ENCODE measurements at regions not wholly inside any gene's neighbourhood (a gene's known extent, or its start where the extent isn't known, plus 50 kb on each side); places are given as distances from the start of the nearest gene placed in this dataset.

DNA sequence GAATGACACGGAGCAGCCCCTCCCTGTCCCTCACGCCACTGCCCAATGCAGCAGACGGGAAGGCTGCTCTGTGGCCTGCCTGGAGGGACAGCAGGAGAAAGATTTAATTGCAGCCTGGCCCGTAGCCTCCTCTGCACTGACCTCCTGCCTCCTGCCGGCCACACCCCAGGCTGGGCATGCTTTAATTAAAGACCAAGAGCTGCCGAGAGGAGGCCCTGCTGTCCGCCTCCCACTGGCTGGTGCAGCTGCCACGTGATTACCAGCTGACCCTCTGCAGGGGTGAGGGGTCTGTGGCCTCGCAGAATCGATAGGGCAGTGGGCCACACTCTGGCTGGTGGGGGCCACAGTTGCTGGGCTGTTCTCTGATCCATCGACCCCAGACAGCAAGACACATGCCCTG lies 100.2 kb upstream of the PRR23E start:
- H3K36me3 ChIP-seq (ENCODE audit: control insufficient read depth in 2 of 2, extremely low read depth in 1 of 2, insufficient read depth in 2 of 2, low read length in 2 of 2), result no peaks in the 10 kb centered on the region
- no peak overlapping the region for H3K9ac ChIP-seq (replicated peaks; ENCODE audit: extremely low read depth, insufficient read depth, low read length)
- no peak overlapping the region for H2AFZ ChIP-seq (ENCODE audit: low read depth, low read length)
- no TSS peak for BruUV-seq (replicated peaks)
- H3K4me2 ChIP-seq (ENCODE audit: insufficient read depth, low read length), result no peak overlapping the region
- ChIA-PET POLR2A (no interaction called here), CTCF (no interaction called here)
- dilution Hi-C loops (cut with MboI; ENCODE audit: extremely low pct_ligation_motif_present, low sequenced_read_pairs), result no loop called here
- no peaks in the 10 kb centered on the region for H3K9me3 ChIP-seq (replicated peaks; ENCODE audit: control insufficient read depth, insufficient read depth, low read length)
- intact Hi-C loops (cut with micrococcal nuclease), result no loop called here
- no peaks in the 10 kb centered on the region for H3K27me3 ChIP-seq (ENCODE audit: control insufficient read depth in 2 of 2, insufficient read depth in 2 of 2, low read length in 2 of 2)
- H3K4me3 ChIP-seq (replicated peaks in 1 of 3; ENCODE audit: insufficient read depth in 1 of 3, low read depth in 1 of 3, low read length in 3 of 3), result no peak overlapping the region
- DNase-seq (ENCODE audit: low read depth, low spot score), result no peak
- no peaks in the 10 kb centered on the region for H3K4me1 ChIP-seq (ENCODE audit: control insufficient read depth, extremely low read depth, insufficient read depth, low read length)
- no peak for FAIRE-seq
- TF ChIP-seq JUN (IDR thresholded peaks at IDR 0.05; ENCODE audit: borderline replicate concordance, insufficient read depth, insufficient read length, low read depth) (no peak), GATA2 (IDR thresholded peaks at IDR 0.05; ENCODE audit: insufficient read depth, insufficient read length, low read depth, low read length) (no peak), POLR2A (IDR thresholded peaks at IDR 0.05; ENCODE audit: low read depth, low read length) (no peak), MYC (IDR thresholded peaks at IDR 0.05; ENCODE audit: low read depth, low read length) (no peak), EZH2 (IDR thresholded peaks at IDR 0.05; ENCODE audit: borderline replicate concordance, low read depth, low read length, severe bottlenecking) (no peak)
- TF ChIP-seq, protein P1, sequence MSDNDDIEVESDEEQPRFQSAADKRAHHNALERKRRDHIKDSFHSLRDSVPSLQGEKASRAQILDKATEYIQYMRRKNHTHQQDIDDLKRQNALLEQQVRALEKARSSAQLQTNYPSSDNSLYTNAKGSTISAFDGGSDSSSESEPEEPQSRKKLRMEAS (IDR thresholded peaks at IDR 0.05; ENCODE audit: insufficient read depth, insufficient read length), result no peak
- H3K27ac ChIP-seq (ENCODE audit: insufficient read depth, low read depth, low read length), result no peak overlapping the region
- no peaks in the 10 kb centered on the region for H3K9me1 ChIP-seq (replicated peaks; ENCODE audit: control insufficient read depth, extremely low read depth, insufficient read depth, low read length)
- H4K20me1 ChIP-seq (replicated peaks; ENCODE audit: control insufficient read depth, extremely low read depth, insufficient read depth, low read length), result no peaks in the 10 kb centered on the region
- no peaks in the 10 kb centered on the region for H3K79me2 ChIP-seq (ENCODE audit: control insufficient read depth, insufficient read depth, low read length)

DNA sequence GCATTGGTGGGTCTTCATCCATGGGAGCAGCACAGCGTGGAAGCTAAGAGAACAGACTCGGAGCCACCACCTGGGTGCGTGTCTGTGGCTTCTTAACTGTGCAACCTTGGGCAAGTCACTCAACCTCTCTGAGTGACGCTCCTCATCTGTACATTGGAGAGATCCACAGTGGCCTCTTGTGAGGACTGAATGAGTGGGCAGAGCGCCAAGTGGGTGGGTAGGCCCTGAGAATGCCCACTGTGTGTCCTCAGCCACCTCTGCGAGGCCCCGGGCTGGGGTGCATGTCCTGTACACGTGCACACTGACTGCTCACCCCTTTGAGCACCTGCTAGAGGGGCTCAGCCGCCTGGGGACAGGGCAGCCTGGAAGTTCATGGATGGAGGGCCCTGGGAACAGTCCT lies 99.6 kb upstream of the PRR23E start:
- POLR2A ChIA-PET, result no interaction called here
- Histone ChIP-seq H3K36me3 (ENCODE audit: control insufficient read depth in 2 of 2, extremely low read depth in 1 of 2, insufficient read depth in 2 of 2, low read length in 2 of 2) (no peaks in the 10 kb centered on the region), H3K27me3 (ENCODE audit: control insufficient read depth in 2 of 2, insufficient read depth in 2 of 2, low read length in 2 of 2) (no peaks in the 10 kb centered on the region), H3K4me1 (ENCODE audit: control insufficient read depth, extremely low read depth, insufficient read depth, low read length) (no peaks in the 10 kb centered on the region), H3K9me1 (replicated peaks; ENCODE audit: control insufficient read depth, extremely low read depth, insufficient read depth, low read length) (no peaks in the 10 kb centered on the region), H3K4me2 (ENCODE audit: insufficient read depth, low read length) (no peak overlapping the region), H4K20me1 (replicated peaks; ENCODE audit: control insufficient read depth, extremely low read depth, insufficient read depth, low read length) (no peaks in the 10 kb centered on the region), H3K79me2 (ENCODE audit: control insufficient read depth, insufficient read depth, low read length) (no peaks in the 10 kb centered on the region), H3K9me3 (replicated peaks; ENCODE audit: control insufficient read depth, insufficient read depth, low read length) (no peaks in the 10 kb centered on the region), H2AFZ (ENCODE audit: low read depth, low read length) (no peak overlapping the region), H3K27ac (ENCODE audit: insufficient read depth, low read depth, low read length) (no peak overlapping the region), H3K9ac (replicated peaks; ENCODE audit: extremely low read depth, insufficient read depth, low read length) (no peak overlapping the region), H3K4me3 (replicated peaks in 1 of 3; ENCODE audit: insufficient read depth in 1 of 3, low read depth in 1 of 3, low read length in 3 of 3) (no peak overlapping the region)
- dilution Hi-C loops (cut with MboI; ENCODE audit: extremely low pct_ligation_motif_present, low sequenced_read_pairs) (no loop called here), intact Hi-C loops (cut with micrococcal nuclease) (no loop called here)
- TF ChIP-seq EZH2 (IDR thresholded peaks at IDR 0.05; ENCODE audit: borderline replicate concordance, low read depth, low read length, severe bottlenecking) (no peak), POLR2A (IDR thresholded peaks at IDR 0.05; ENCODE audit: low read depth, low read length) (no peak), JUN (IDR thresholded peaks at IDR 0.05; ENCODE audit: borderline replicate concordance, insufficient read depth, insufficient read length, low read depth) (no peak), GATA2 (IDR thresholded peaks at IDR 0.05; ENCODE audit: insufficient read depth, insufficient read length, low read depth, low read length) (no peak), FOS (IDR thresholded peaks at IDR 0.05; ENCODE audit: borderline replicate concordance, insufficient read depth, low read length) (no peak), POLR2AphosphoS5 (IDR thresholded peaks at IDR 0.05; ENCODE audit: insufficient read depth, low read depth, low read length) (no peak), MYC (IDR thresholded peaks at IDR 0.05; ENCODE audit: low read depth, low read length) (no peak)
- TF ChIP-seq, protein P2, sequence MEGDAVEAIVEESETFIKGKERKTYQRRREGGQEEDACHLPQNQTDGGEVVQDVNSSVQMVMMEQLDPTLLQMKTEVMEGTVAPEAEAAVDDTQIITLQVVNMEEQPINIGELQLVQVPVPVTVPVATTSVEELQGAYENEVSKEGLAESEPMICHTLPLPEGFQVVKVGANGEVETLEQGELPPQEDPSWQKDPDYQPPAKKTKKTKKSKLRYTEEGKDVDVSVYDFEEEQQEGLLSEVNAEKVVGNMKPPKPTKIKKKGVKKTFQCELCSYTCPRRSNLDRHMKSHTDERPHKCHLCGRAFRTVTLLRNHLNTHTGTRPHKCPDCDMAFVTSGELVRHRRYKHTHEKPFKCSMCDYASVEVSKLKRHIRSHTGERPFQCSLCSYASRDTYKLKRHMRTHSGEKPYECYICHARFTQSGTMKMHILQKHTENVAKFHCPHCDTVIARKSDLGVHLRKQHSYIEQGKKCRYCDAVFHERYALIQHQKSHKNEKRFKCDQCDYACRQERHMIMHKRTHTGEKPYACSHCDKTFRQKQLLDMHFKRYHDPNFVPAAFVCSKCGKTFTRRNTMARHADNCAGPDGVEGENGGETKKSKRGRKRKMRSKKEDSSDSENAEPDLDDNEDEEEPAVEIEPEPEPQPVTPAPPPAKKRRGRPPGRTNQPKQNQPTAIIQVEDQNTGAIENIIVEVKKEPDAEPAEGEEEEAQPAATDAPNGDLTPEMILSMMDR (IDR thresholded peaks at IDR 0.05; ENCODE audit: extremely low read depth in 1 of 2, insufficient read depth in 1 of 2, low read depth in 1 of 2, low read length in 2 of 2), result no peak
- TF ChIP-seq, protein P1 (IDR thresholded peaks at IDR 0.05; ENCODE audit: insufficient read depth, insufficient read length), result no peak
- no peak for FAIRE-seq
- CTCF ChIA-PET, result no interaction called here
- DNase-seq (ENCODE audit: low read depth, low spot score), result no peak
- BruUV-seq (replicated peaks), result no TSS peak
